Vagina (tissue), 2 donors: ENCODE measurements at regions not wholly inside any gene's neighbourhood (a gene's known extent, or its start where the extent isn't known, plus 50 kb on each side); places are given as distances from the start of the nearest gene placed in this dataset.

Experiments
- DNase-seq, 2 donors: peaks; one replicate each; pipeline ENCODE4 v3.0.0-alpha.2; 2017; ENCODE audit errors: extremely low spot score in 2 of 2
- H3K27ac ChIP-seq: fragments of 200-600 bp; sonication (generic); one replicate; pipeline ENCODE4 v1.5.1; 2019
- H3K27me3 ChIP-seq: fragments of 200-600 bp; sonication (generic); one replicate; pipeline ENCODE4 v1.5.1; 2019
- H3K36me3 ChIP-seq, 2 donors: fragments of 200-600 bp; sonication (generic); one replicate each; pipeline ENCODE4 v1.5.1; 2017 to 2019
- H3K4me1 ChIP-seq: fragments of 200-600 bp; sonication (generic); one replicate; pipeline ENCODE4 v1.5.1; 2019
- H3K4me3 ChIP-seq, 2 donors: fragments of 200-600 bp; sonication (generic); 1 replicate in 1 of 2; 2 replicates in 1 of 2; pipeline ENCODE4 v1.5.1; 2016 to 2019
- H3K9me3 ChIP-seq: fragments of 200-600 bp; sonication (generic); one replicate; pipeline ENCODE4 v1.5.1; 2019
- POLR2A ChIP-seq, 2 donors: fragments of 450-650 bp; IDR thresholded peaks; one replicate each; pipeline ENCODE4 v1.6.1; 2017; ENCODE audit warnings: antibody characterized with exemption in 2 of 2, mild to moderate bottlenecking in 2 of 2, moderate library complexity in 2 of 2
- POLR2AphosphoS5 ChIP-seq, 2 donors: sonication (generic); formaldehyde crosslinking; IDR thresholded peaks; one replicate each; pipeline ENCODE4 v1.9.0; 2017; ENCODE audit warnings: antibody characterized with exemption in 2 of 2, mild to moderate bottlenecking in 2 of 2, low read depth in 1 of 2; ENCODE audit not compliant: insufficient read depth in 1 of 2
- intact Hi-C: fragments of 100-400 bp; cut with DNase I; formaldehyde crosslinking; loops from one replicate; pipeline ENCODE4 v1.15.1; 2023
- TF ChIP-seq, protein P1 (sequence below), 3 experiments: fragments of 450-650 bp in 2 of 3; fragments of 200-600 bp in 1 of 3; sonication (generic) in 1 of 3; IDR thresholded peaks; one replicate each; pipeline ENCODE4 v1.5.1; 2017 to 2019; ENCODE audit warnings: antibody characterized with exemption in 3 of 3, mild to moderate bottlenecking in 2 of 3, moderate library complexity in 2 of 3

DNA sequence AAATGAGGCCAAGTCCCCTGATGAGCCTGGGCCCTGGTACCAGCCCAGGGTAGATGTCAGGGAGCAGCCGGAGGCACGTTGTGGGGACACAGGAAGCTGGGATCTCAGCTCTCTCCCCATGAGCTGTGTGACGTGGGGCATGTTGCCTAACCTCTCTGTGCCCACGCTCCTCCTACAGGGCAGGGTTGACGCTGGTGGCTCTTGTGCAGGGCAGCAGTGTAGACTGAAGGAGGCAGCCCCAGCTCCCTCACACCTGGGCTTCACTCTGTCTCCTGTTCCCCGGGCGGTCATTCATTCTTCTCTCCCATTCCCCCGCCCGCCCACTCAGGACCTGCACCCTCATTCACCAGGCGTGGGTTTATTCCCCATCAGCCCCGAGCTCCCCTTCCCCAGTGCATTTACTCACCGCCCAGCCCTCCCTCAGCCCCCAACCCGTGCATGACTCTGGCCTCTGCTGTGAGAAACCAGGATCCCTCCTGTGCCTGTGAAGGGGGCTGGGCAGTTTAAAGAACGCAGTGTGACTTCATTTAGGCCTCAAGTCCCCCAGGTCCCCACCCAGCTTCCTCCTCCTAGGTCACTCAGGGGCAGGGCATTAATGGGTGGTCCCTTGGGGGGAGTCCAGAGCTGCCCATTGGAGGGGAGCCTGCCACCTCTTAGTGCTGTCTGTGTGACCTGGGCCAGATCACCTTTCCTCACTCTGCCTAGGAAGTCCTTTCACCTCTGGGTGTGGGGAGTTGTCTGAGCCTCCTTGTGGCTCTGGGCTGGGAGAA lies 285.7 kb downstream of the PTPRU start:
- DNase-seq, result peak; percentile 54 to 67
- TF ChIP-seq POLR2A (IDR thresholded peaks at IDR 0.05) (no peak), POLR2AphosphoS5 (IDR thresholded peaks at IDR 0.05; ENCODE audit: insufficient read depth in 1 of 2, low read depth in 1 of 2) (no peak)
- TF ChIP-seq, protein P1, sequence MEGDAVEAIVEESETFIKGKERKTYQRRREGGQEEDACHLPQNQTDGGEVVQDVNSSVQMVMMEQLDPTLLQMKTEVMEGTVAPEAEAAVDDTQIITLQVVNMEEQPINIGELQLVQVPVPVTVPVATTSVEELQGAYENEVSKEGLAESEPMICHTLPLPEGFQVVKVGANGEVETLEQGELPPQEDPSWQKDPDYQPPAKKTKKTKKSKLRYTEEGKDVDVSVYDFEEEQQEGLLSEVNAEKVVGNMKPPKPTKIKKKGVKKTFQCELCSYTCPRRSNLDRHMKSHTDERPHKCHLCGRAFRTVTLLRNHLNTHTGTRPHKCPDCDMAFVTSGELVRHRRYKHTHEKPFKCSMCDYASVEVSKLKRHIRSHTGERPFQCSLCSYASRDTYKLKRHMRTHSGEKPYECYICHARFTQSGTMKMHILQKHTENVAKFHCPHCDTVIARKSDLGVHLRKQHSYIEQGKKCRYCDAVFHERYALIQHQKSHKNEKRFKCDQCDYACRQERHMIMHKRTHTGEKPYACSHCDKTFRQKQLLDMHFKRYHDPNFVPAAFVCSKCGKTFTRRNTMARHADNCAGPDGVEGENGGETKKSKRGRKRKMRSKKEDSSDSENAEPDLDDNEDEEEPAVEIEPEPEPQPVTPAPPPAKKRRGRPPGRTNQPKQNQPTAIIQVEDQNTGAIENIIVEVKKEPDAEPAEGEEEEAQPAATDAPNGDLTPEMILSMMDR (IDR thresholded peaks at IDR 0.05), result no peak
- H3K4me3 ChIP-seq, result no peak overlapping the region
- no peak overlapping the region for H3K27ac ChIP-seq
- no peaks in the 10 kb centered on the region for H3K4me1 ChIP-seq
- H3K36me3 ChIP-seq, result no peaks in the 10 kb centered on the region
- no peaks in the 10 kb centered on the region for H3K9me3 ChIP-seq
- intact Hi-C loops, result no loop called here
- H3K27me3 ChIP-seq, result no peaks in the 10 kb centered on the region

DNA sequence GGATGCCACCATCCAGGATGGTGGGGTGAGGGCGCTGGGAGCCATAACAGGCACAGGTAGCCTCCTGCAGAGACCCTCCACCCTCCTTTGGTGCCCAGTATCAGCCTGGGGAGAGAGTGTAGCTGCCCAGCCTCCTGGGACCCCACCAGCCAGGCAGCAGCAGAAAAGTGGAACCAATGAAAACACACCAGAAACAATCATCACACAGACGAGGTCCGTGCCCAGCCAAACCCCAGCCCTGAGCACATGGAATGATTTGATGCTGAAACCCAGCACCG lies 285.1 kb downstream of the PTPRU start:
- intact Hi-C loops, result no loop called here
- H3K4me1 ChIP-seq, result no peaks in the 10 kb centered on the region
- H3K36me3 ChIP-seq, result no peaks in the 10 kb centered on the region
- no peak for DNase-seq
- H3K9me3 ChIP-seq, result no peaks in the 10 kb centered on the region
- H3K27ac ChIP-seq, result no peak overlapping the region
- no peaks in the 10 kb centered on the region for H3K27me3 ChIP-seq
- no peak overlapping the region for H3K4me3 ChIP-seq
- no peak for TF ChIP-seq POLR2A (IDR thresholded peaks at IDR 0.05)

DNA sequence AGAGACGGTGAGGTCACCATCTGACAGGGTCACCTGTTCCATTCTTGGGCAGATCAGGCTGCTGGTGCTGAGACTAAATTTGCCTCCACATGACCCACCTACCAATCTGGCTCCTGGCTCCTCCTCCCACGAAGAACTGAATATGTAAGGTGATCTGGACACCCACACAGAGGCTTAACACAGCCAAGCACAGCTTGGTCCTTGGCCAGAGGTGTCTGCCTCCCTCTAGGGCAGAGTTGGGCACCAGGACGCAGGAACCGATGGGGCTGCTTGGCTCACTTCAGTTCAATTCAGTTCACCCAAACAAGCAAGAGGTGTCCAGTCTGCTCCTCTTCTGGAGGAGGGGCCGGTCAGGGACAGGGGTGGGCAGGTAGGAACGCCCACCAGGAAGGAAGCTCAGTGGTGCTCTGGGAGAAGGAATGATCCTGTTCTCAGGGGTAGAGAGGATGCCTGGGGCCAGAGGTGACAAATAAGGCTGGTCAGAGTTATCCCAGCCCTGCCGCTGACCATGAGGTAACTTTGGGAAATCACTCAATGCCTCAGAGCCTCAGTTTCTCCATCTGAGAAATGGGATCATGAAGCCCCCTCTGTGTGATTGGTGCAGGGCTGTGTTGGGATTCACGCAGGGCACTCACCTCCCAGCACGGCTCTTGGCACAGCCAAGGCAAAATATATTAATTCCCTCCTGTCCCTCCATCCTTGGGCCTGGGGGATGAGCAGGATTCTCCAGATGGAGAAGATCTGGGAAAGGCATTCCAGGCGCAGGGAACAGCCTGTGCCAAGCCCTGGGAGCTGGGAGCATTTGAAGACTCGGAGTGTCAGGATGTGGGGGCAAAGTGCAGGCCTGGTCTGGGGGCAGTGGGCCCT lies 284.5 kb downstream of the PTPRU start:
- DNase-seq, result peak; percentile 77
- H3K27ac ChIP-seq, result no peak overlapping the region
- no peaks in the 10 kb centered on the region for H3K9me3 ChIP-seq
- no peaks in the 10 kb centered on the region for H3K27me3 ChIP-seq
- no peaks in the 10 kb centered on the region for H3K4me1 ChIP-seq
- H3K36me3 ChIP-seq, result no peaks in the 10 kb centered on the region
- H3K4me3 ChIP-seq, result no peak overlapping the region
- intact Hi-C loops, result no loop called here
- no peak for TF ChIP-seq POLR2A (IDR thresholded peaks at IDR 0.05)
- TF ChIP-seq, protein P1 (IDR thresholded peaks at IDR 0.05), result no peak
- no peak for TF ChIP-seq POLR2AphosphoS5 (IDR thresholded peaks at IDR 0.05; ENCODE audit: insufficient read depth in 1 of 2, low read depth in 1 of 2)

GRCh38 chr1:29519788-29520110 lies 283.4 kb downstream of the PTPRU start:
- Histone ChIP-seq H3K4me1 (no peaks in the 10 kb centered on the region), H3K27me3 (no peaks in the 10 kb centered on the region), H3K27ac (no peak overlapping the region), H3K4me3 (no peak overlapping the region), H3K9me3 (no peaks in the 10 kb centered on the region), H3K36me3 (no peaks in the 10 kb centered on the region)
- intact Hi-C loops, result no loop called here
- TF ChIP-seq POLR2A (IDR thresholded peaks at IDR 0.05), result no peak
- TF ChIP-seq, protein P1 (IDR thresholded peaks at IDR 0.05), result no peak
- TF ChIP-seq POLR2AphosphoS5 (IDR thresholded peaks at IDR 0.05; ENCODE audit: insufficient read depth in 1 of 2, low read depth in 1 of 2), result no peak
- peak; percentile 22 to 77 for DNase-seq

DNA sequence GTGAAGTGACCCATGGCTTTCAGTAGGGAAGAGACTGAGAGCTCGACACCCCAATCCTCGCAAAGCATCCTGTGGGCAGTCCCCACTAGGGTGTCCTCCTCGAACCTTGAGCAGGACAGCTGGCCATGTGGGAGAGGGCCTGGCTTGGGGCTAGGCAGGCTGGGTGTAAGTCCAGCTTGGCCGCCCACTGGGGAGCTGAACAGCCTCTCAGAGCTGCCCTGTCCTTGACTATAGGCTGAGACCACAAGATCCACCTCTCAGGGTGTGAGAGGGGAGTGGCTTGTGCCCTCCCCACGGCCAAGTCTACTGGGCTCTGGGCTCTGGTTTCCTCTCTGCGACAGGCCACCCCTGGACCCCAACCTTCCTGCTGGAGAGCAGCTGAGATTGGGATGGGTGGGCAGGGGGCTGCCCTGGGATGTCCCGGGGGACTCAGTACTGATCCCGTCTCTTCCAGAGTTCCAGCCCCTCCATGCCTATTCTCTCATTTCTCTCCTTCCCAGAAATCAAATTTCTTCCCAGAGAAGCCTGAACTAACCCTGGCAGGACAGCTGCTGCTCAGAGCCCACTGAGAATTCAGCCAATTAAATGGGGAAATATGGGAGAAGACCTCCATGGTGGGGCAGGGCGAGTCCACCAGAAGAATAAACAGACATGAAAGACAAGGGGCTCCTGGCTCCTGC lies 282.9 kb downstream of the PTPRU start:
- Histone ChIP-seq H3K4me1 (no peaks in the 10 kb centered on the region), H3K27ac (no peak overlapping the region), H3K36me3 (no peaks in the 10 kb centered on the region), H3K9me3 (no peaks in the 10 kb centered on the region), H3K4me3 (no peak overlapping the region), H3K27me3 (no peaks in the 10 kb centered on the region)
- TF ChIP-seq POLR2A (IDR thresholded peaks at IDR 0.05), result no peak
- TF ChIP-seq POLR2AphosphoS5 (IDR thresholded peaks at IDR 0.05; ENCODE audit: insufficient read depth in 1 of 2, low read depth in 1 of 2), result no peak
- TF ChIP-seq, protein P1 (IDR thresholded peaks at IDR 0.05), result no peak
- DNase-seq, result peak; percentile 60 to 87
- intact Hi-C loops, result no loop called here
